NCI-H345 treated with DMSO at 0.1 percent for 48 hours (cell line): ENCODE measurements at regions not wholly inside any gene's neighbourhood (a gene's known extent, or its start where the extent isn't known, plus 50 kb on each side); places are given as distances from the start of the nearest gene placed in this dataset.

ENCODE experiments used
- DNase-seq: peaks from one replicate; lab custom pipeline; 2025; ENCODE audit not compliant: unreplicated experiment; lab: John Stamatoyannopoulos, UW

GRCh38 chr18:60445341-60445740, 72.8 kb upstream of the MC4R start:
- DNase-seq, result no peak

DNA sequence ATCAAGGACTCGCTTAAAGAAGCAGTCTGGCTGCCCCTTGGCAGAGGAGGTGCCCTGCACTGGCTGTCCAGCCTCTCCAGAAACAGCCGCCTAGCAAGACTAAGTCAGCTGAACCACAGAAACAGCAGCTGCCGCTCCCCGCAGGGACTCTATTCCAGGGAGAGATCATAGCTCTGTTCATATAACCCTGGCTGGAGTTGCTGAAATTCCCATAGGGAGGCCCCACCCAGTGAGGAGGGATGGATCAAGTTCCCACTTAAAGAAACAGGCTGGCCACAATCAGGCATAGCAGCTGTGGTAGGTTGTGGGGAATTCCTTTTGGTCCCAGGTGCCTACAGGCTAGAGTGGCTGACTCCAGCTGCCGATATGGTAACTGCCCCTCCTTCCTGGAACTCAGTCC, 74.2 kb upstream of the MC4R start:
- no peak for DNase-seq

DNA sequence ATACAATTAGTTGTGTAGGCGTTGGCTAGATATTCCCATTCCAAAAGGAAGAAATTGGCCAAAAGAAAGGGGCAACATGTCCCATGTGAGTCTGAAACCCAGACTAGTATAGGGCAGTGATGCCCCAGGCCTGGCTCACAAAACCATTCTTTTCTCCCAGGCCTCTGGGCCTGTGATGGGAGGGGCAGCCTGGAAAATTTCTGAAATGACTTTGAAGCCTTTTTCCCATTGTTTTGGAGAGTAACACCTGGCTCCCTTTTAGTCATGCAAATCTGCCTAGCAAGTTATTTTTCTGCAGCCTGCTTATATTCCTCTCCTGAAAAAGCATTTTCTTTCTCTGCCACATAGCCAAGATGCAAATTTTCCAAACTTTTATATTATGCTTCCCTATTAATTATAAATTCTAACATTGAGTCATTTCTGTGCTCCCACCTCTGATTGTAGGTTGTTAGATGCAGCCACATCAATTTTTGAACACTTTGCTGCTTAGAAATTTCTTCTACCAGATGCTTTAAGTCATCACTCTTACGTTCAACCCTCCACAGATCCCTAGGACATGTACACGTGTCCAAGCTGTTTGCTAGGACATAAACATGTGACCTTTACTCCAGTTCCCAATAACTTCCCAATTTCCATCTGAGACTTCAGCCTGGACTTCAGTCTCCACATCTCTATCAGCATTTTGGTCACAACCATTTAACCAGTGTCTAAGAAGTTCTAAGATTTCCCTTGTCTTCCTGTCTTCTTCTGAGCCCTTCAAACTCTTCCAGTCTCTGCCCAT, 76.1 kb upstream of the MC4R start:
- DNase-seq, result no peak

DNA sequence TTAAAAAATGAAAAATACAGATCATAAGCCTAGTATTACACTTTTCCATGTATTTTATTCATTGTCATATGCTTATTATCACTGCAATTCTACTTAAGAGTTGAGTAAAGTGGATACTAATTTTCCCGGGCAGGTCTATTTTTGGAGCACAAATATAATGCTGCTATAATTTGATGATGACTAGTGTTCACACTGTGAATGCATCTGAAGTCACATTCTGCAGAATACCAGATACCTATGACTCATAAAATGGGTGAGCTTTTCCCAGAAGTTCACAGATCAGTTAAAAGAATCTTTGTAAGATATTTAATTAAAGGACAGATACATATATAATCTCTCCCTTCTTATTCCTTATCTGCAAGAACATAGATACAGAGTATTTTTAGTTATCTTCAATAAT, 79.8 kb upstream of the MC4R start:
- DNase-seq, result no peak

- no peak for DNase-seq
Measured at GRCh38 chr18:60466677-60467076, 94.1 kb upstream of the MC4R start.

DNA sequence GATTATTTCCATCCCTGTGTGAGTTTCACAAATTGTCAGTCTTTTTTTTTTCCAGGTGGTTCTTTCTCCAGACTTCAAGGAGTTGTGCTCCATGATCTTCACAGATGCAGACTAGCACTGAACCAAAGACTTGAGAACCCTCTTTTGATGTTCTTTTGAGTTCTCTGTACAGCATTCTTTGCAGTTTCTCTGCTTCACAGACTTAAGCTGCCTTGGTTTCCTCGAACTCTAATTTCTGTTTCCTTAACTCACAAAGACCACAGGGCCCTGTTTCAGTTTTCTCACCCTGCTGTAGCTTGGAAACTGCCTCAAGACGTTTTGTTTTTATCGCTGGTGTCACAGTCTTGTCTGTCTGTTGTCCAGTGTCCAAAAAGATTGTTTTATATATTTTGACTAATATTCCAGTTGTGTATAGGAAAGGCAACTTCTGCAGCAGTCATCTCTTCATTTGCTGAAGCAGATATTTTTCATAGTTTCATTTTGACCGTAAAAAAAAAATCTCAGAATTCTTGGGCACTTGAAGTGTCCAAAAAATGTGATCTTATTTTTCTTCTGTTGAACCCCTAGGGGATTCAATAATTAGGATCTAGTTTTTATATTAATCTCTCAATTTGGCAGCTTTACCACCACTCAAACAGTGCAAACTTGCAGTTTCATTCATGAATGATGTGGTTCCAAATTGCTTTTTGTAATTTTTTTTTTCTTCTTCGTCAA, 97.0 kb upstream of the MC4R start:
- no peak for DNase-seq

DNA sequence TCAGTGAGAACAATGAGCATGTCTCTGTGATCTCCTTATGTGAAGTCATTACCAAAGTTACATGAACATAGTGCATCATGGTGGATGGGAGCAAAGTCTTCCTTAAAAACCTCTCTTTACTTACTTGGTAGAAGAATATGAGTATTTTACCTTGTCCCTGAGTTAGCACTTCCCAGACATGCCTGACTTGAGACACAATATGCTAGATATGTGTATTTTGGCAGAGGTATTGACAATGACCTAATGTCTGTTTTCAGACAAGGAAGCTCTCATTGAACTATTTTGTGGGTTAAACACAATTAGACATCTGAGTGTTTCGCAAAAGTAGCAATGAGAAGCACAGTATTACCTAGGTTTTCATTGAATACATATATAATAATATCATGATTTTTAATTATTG, 99.1 kb upstream of the MC4R start:
- no peak for DNase-seq

GRCh38 chr18:60485201-60485600, 112.6 kb upstream of the MC4R start:
- no peak for DNase-seq

DNA sequence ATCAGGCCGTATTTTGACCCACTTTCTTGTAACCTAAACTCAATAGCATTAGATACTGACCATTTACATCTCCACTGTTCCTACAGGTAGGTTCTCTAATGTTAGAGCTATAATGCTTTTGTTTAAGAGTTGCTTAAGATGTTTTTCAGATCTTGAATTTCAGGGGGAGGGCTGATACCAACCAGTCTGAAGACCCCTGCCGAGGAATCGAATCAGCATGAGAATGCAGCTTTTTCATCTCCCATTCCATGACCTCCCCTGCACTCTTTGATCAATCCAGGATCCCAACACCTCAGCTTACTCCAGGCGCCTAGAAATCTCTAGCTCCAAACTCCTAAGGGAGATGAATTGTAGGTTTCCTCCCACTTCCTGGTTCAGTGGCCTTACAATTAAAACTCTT, 120.5 kb upstream of the MC4R start:
- no peak for DNase-seq

DNA sequence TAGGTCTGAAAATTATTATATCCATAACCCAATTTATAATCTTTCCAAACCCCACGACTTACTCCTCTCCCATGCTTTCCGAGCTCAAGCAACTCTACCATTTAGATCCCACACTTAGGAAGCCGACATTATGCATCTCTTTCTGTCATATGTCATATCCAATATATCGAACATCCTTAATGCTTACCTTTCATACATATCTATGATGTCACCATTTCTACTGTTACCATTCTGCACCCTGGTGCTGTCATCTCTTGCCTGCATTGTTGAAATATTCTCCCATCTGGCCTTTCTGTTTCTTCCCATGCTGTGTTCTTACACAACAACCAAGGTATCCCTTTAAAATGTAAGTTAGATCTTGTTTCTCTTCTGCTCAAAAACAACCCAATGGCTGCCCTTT, 127.1 kb upstream of the MC4R start:
- no peak for DNase-seq

DNA sequence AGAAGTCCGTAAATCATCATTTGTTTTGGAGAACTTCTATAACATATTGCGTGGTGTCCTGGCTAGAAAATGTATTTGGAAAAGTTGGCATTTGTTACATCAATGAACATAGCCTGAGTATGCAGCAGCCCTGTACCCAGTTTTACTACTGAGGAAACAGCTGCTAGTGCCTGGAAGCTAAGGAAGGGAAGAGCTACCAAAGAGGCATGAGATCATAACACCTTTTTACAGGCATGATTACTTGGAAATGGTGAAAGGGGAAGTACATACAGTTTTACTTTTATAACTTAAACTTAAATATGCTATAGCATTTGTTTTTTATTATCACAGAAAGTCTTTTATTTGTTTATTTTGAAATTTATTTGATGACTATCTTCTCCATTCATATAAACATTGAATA, 128.4 kb upstream of the MC4R start:
- no peak for DNase-seq

DNA sequence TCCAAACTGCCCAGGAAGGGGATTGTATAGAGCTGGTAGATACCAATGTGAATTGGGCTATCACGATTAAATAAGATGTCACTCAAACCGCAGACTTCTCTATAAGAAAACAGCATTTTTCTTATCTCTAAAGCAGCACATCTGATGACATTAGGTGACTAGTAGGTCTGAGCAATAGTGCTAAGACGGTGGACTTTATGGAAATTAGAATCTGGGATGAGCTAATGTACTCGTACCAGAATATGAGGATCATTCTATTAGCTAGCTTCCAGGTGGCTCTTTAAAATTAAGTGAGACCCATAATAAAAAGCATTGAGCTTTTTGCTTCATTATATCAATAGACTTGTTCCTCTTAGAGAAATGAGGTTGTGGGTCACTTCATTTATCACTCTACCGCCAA, 130.0 kb upstream of the MC4R start:
- no peak for DNase-seq

DNA sequence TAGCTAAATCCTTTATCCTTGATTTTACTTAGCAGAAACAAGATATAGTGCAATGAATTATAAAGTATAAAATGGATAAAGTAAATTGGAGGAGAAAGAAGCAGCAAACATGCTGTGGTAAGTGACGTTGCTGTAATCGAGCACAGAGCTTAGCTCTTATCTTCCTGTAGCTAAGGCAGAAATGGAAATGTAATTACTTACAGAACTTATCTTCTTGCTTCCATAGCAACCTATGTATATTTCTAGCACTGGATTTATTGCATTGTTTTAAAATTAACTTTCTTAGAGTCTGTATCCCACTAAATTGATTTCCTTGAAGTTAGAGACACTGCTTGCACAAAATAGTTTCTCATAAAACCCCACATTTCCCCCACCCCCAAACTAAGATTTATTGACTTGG, 130.6 kb upstream of the MC4R start:
- no peak for DNase-seq

DNA sequence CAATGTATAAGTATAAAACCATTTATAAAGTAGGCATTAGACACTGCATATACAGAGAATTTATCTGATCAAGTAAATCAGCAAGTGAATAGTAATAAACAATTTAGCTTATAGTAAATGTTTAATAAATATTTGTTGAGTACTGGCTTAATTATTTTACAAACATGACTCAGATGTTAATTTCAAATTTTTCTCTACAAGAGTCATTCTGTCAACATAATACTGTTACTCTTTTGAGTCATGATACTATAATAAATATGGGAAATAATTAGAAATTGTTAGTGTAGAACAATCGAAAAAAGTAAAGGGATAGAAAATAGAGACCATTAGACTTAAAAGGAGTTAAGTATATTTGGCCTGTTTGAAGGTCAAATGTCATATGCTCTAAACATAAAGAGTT, 133.6 kb upstream of the MC4R start:
- DNase-seq, result no peak

DNA sequence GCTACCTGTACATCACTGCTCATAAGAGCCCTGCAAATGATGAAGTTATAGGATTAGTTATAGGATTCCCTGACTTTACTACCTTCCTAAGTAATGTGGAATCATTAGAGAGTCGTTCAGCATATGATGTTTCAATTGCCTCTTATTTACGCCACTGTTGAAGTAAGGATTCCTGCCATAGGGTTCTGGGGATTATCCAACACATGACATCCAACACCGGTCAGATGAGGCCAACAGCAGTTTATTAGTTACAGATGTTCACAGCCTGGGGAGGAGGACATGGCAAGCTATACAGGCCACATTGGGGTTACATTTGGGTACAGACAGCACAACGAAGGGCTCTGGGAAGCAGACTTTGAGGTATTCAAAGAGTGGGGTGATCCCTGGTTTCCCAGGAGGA, 134.1 kb upstream of the MC4R start:
- no peak for DNase-seq

GRCh38 chr18:60508108-60508507, 135.5 kb upstream of the MC4R start:
- DNase-seq, result no peak

GRCh38 chr18:60534538-60534937, 162.0 kb upstream of the MC4R start:
- DNase-seq, result no peak

- no peak for DNase-seq
Measured at GRCh38 chr18:60537074-60537473, 164.5 kb upstream of the MC4R start.

GRCh38 chr18:60538891-60539290, 166.3 kb upstream of the MC4R start:
- no peak for DNase-seq

GRCh38 chr18:60541661-60542060, 169.1 kb upstream of the MC4R start:
- no peak for DNase-seq

GRCh38 chr18:60543646-60544045, 171.1 kb upstream of the MC4R start:
- DNase-seq, result no peak

DNA sequence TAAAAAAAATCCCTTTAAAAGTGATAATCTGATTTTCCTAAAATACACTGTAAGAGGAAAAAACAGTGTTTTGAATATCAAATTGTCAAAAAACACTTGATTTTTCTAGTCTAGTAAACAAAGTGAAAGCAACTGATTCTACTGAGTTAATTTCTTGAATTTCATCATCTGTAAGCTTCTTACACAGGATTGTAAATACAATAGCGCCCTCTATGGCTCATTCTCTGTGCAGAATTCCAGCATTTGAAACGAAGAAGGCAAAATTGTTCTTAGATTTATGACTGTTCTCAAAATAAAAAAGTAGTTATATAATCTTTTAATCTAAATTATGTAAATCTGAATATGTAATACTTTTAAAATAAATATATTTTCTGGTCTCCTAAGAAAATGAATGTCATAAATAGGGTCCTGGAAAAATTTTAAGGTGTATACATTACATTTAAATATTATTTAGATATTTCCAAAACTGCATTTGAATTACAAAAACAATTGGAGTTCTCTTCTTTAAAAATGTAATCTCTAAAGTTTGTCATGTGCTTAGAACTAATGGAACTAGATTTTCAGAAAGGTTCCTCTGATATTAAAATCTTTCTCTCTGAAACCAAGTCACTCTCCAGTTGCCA, 176.9 kb upstream of the MC4R start:
- DNase-seq, result peak; percentile 69
